Liver (tissue), 8 donors: ENCODE measurements at regions not wholly inside any gene's neighbourhood (a gene's known extent, or its start where the extent isn't known, plus 50 kb on each side); places are given as distances from the start of the nearest gene placed in this dataset.

Source experiments
- DNase-seq: peaks from one replicate; pipeline ENCODE4 v3.0.0-alpha.2; 2017; ENCODE audit warnings: low spot score
- H3K27ac ChIP-seq, 2 donors: one replicate each; pipeline ENCODE4 v1.7.0; 2013; ENCODE audit warnings: inconsistent platforms in 2 of 2, low read length in 2 of 2, control low read depth in 1 of 2, low read depth in 1 of 2, mild to moderate bottlenecking in 1 of 2
- H3K27me3 ChIP-seq, 4 donors: one replicate each; pipeline versions ENCODE4 v1.6.1 to v1.7.0; 2013; ENCODE audit warnings: low read length in 3 of 4, inconsistent platforms in 1 of 4, mild to moderate bottlenecking in 1 of 4, moderate library complexity in 1 of 4; ENCODE audit not compliant: control insufficient read depth in 4 of 4, insufficient read depth in 4 of 4
- H3K36me3 ChIP-seq, 4 donors: one replicate each; pipeline versions ENCODE4 v1.6.1 to v1.7.0; 2013; ENCODE audit warnings: low read length in 3 of 4, mild to moderate bottlenecking in 3 of 4, low read depth in 1 of 4, moderate library complexity in 1 of 4; ENCODE audit not compliant: control insufficient read depth in 4 of 4, insufficient read depth in 3 of 4
- H3K4me1 ChIP-seq, 4 donors: one replicate each; pipeline versions ENCODE4 v1.6.1 to v1.7.0; 2013; ENCODE audit warnings: low read length in 3 of 4, mild to moderate bottlenecking in 3 of 4, moderate library complexity in 1 of 4; ENCODE audit not compliant: control insufficient read depth in 4 of 4, insufficient read depth in 4 of 4
- H3K4me3 ChIP-seq, 3 donors: one replicate each; pipeline versions ENCODE4 v1.6.1 to v1.7.0; 2013; ENCODE audit warnings: low read length in 3 of 3, control low read depth in 1 of 3, low read depth in 1 of 3, mild to moderate bottlenecking in 1 of 3
- H3K9ac ChIP-seq, 2 donors: one replicate each; pipeline ENCODE4 v1.7.0; 2013; ENCODE audit warnings: low read length in 2 of 2, mild to moderate bottlenecking in 2 of 2, moderate library complexity in 2 of 2, control low read depth in 1 of 2, low read depth in 1 of 2
- H3K9me3 ChIP-seq, 4 donors: one replicate each; pipeline versions ENCODE4 v1.6.1 to v1.7.0; 2013; ENCODE audit warnings: low read length in 3 of 4; ENCODE audit not compliant: control insufficient read depth in 4 of 4
- ATF3 ChIP-seq: IDR thresholded peaks from 2 replicates; pipeline ENCODE4 v1.6.1; 2016; ENCODE audit warnings: antibody characterized with exemption
- EGR1 ChIP-seq, 2 donors: IDR thresholded peaks; 2 replicates each; pipeline ENCODE4 v1.6.1; 2016 to 2018; ENCODE audit warnings: antibody characterized with exemption in 2 of 2, low read depth in 2 of 2
- FOXA1 ChIP-seq: IDR thresholded peaks from 2 replicates; pipeline ENCODE4 v1.6.1; 2016; ENCODE audit warnings: antibody characterized with exemption
- FOXA2 ChIP-seq: IDR thresholded peaks from 2 replicates; pipeline ENCODE4 v1.6.1; 2016; ENCODE audit warnings: antibody characterized with exemption
- GABPA ChIP-seq, 2 donors: IDR thresholded peaks in 1 of 2; conservative IDR thresholded peaks in 1 of 2; 2 replicates each; pipeline ENCODE4 v1.6.1; 2016; ENCODE audit warnings: antibody characterized with exemption in 2 of 2, mild to moderate bottlenecking in 1 of 2, moderate library complexity in 1 of 2
- HNF4A ChIP-seq, 2 donors: conservative IDR thresholded peaks; 2 replicates each; pipeline ENCODE4 v1.6.1; 2016; ENCODE audit warnings: antibody characterized with exemption in 2 of 2, mild to moderate bottlenecking in 2 of 2
- HNF4G ChIP-seq: IDR thresholded peaks from 2 replicates; pipeline ENCODE4 v1.6.1; 2016; ENCODE audit warnings: antibody characterized with exemption
- JUND ChIP-seq, 2 donors: IDR thresholded peaks; 2 replicates each; pipeline ENCODE4 v1.6.1; 2016; ENCODE audit warnings: antibody characterized with exemption in 2 of 2
- MAX ChIP-seq: IDR thresholded peaks from 2 replicates; pipeline ENCODE4 v1.6.1; 2016; ENCODE audit warnings: antibody characterized with exemption
- NR2F2 ChIP-seq: IDR thresholded peaks from 2 replicates; pipeline ENCODE4 v1.6.1; 2016; ENCODE audit warnings: antibody characterized with exemption
- RAD21 ChIP-seq, 2 donors: IDR thresholded peaks; 2 replicates each; pipeline ENCODE4 v1.6.1; 2016; ENCODE audit warnings: antibody characterized with exemption in 2 of 2, mild to moderate bottlenecking in 2 of 2
- REST ChIP-seq: IDR thresholded peaks from 2 replicates; pipeline ENCODE4 v1.6.1; 2016; ENCODE audit warnings: antibody characterized with exemption, mild to moderate bottlenecking
- RXRA ChIP-seq, 2 donors: IDR thresholded peaks; 2 replicates each; pipeline ENCODE4 v1.6.1; 2017 to 2018; ENCODE audit warnings: antibody characterized with exemption in 2 of 2, mild to moderate bottlenecking in 1 of 2
- SP1 ChIP-seq: IDR thresholded peaks from 2 replicates; pipeline ENCODE4 v1.6.1; 2018; ENCODE audit warnings: antibody characterized with exemption, mild to moderate bottlenecking
- YY1 ChIP-seq: IDR thresholded peaks from 2 replicates; pipeline ENCODE4 v1.6.1; 2016; ENCODE audit warnings: antibody characterized with exemption, mild to moderate bottlenecking
- ZBTB33 ChIP-seq: IDR thresholded peaks from 2 replicates; pipeline ENCODE4 v1.6.1; 2016; ENCODE audit warnings: antibody characterized with exemption
- WGBS: extraction: QIAGEN DNeasy Blood & Tissue Kit; methylation state at CpG from one replicate; pipeline ENCODE4 v1.1.7; 2013; 5-methylcytosine and 5-hydroxymethylcytosine counted together
- TF ChIP-seq, protein P1 (sequence below): fragments of 150-350 bp; IDR thresholded peaks from 2 replicates; pipeline ENCODE4 v1.5.1; 2017; ENCODE audit warnings: improper control_type of control experiment, low read depth, low read length; ENCODE audit not compliant: missing input control
- donor health status: healthy.
- donor health status: healthy.
- donor health status: healthy.
- donor health status: healthy.
- donor health status: healthy.

- no peaks in the 10 kb centered on the region for H3K9me3 ChIP-seq
- H3K4me1 ChIP-seq: no peaks in the 10 kb centered on the region
- H3K4me3 ChIP-seq: no peak overlapping the region
- no peaks in the 10 kb centered on the region for H3K27me3 ChIP-seq
- H3K27ac ChIP-seq: no peak overlapping the region
- WGBS: 71% methylated on average over 1 of the region's 1 CpG
- TF ChIP-seq YY1 (no peak), FOXA2 (no peak), FOXA1 (no peak), ZBTB33 (no peak), EGR1 (IDR thresholded peaks at IDR 0.05; ENCODE audit: low read depth in 2 of 2) (no peak), JUND (IDR thresholded peaks at IDR 0.05) (no peak), GABPA (IDR thresholded peaks at IDR 0.05 in 1 of 2, conservative IDR thresholded peaks at IDR 0.05 in 1 of 2) (no peak), RAD21 (IDR thresholded peaks at IDR 0.05) (no peak), RXRA (IDR thresholded peaks at IDR 0.05) (no peak), REST (no peak), MAX (no peak)
- TF ChIP-seq, protein P1, sequence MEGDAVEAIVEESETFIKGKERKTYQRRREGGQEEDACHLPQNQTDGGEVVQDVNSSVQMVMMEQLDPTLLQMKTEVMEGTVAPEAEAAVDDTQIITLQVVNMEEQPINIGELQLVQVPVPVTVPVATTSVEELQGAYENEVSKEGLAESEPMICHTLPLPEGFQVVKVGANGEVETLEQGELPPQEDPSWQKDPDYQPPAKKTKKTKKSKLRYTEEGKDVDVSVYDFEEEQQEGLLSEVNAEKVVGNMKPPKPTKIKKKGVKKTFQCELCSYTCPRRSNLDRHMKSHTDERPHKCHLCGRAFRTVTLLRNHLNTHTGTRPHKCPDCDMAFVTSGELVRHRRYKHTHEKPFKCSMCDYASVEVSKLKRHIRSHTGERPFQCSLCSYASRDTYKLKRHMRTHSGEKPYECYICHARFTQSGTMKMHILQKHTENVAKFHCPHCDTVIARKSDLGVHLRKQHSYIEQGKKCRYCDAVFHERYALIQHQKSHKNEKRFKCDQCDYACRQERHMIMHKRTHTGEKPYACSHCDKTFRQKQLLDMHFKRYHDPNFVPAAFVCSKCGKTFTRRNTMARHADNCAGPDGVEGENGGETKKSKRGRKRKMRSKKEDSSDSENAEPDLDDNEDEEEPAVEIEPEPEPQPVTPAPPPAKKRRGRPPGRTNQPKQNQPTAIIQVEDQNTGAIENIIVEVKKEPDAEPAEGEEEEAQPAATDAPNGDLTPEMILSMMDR: no peak
- H3K36me3 ChIP-seq: no peaks in the 10 kb centered on the region
- DNase-seq: no peak
- no peak overlapping the region for H3K9ac ChIP-seq
Measured at GRCh38 chr4:158316264-158316663, 106.0 kb downstream of the TMEM144 start.

DNA sequence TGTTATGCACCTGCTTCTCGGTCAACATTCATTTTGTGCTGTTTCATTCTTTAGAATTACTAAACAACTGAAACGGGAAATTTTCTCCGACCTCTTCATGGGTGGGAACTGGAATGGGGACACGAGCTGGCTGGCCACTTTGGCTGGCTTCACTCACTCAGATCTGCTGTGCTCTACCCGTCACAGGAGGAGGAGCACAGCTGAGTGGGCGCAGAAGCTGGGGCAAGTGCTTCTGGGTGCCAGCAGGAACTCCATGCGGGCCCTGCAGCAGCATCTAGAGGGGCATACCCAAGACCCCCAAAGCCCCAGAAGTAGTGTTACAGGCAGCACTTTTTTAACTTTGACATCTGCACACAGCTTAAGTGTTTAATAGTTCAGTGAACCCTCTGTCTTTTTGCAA lies 109.6 kb downstream of the TMEM144 start:
- 90% methylated on average over 7 of the region's 7 CpGs for whole genome bisulfite sequencing
- TF ChIP-seq FOXA1 (no peak), HNF4G (no peak), FOXA2 (no peak), SP1 (no peak), ATF3 (no peak), NR2F2 (no peak), JUND (IDR thresholded peaks at IDR 0.05) (no peak), MAX (no peak), ZBTB33 (no peak), HNF4A (conservative IDR thresholded peaks at IDR 0.05) (no peak)
- TF ChIP-seq, protein P1: no peak
- H3K27ac ChIP-seq: no peak overlapping the region

More for the DNA sequence above, 109.6 kb downstream of the TMEM144 start:
- no peak overlapping the region for H3K9ac ChIP-seq
- no peaks in the 10 kb centered on the region for H3K4me1 ChIP-seq
- no peaks in the 10 kb centered on the region for H3K9me3 ChIP-seq
- no peak for DNase-seq
- no peak overlapping the region for H3K4me3 ChIP-seq
- no peaks in the 10 kb centered on the region for H3K27me3 ChIP-seq
- H3K36me3 ChIP-seq: no peaks in the 10 kb centered on the region
